ENCODE measurements at regions not wholly inside any gene's neighbourhood (a gene's known extent, or its start where the extent isn't known, plus 50 kb on each side); places are given as distances from the start of the nearest gene placed in this dataset.

GRCh38 chr14:84195514-84195913 lies 1334.4 kb upstream of the FLRT2 start:
- no peak for DNase-seq (ENCODE audit: low read depth)

GRCh38 chr14:84197704-84198103 lies 1332.2 kb upstream of the FLRT2 start:
- DNase-seq (ENCODE audit: low read depth): no peak

GRCh38 chr14:84202486-84202885 lies 1327.5 kb upstream of the FLRT2 start:
- DNase-seq (ENCODE audit: low read depth): no peak

- DNase-seq (ENCODE audit: low read depth): no peak
Observed at GRCh38 chr14:84203896-84204295, 1326.0 kb upstream of the FLRT2 start.

GRCh38 chr14:84208451-84208850 lies 1321.5 kb upstream of the FLRT2 start:
- no peak for DNase-seq (ENCODE audit: low read depth)

GRCh38 chr14:84209031-84209430 lies 1320.9 kb upstream of the FLRT2 start:
- DNase-seq (ENCODE audit: low read depth): no peak

GRCh38 chr14:84217066-84217465 lies 1312.9 kb upstream of the FLRT2 start:
- DNase-seq (ENCODE audit: low read depth): no peak

GRCh38 chr14:84225268-84225667 lies 1304.7 kb upstream of the FLRT2 start:
- DNase-seq (ENCODE audit: low read depth): no peak

- no peak for DNase-seq (ENCODE audit: low read depth)
Observed at GRCh38 chr14:84228702-84229101, 1301.2 kb upstream of the FLRT2 start.

- DNase-seq (ENCODE audit: low read depth): no peak
Observed at GRCh38 chr14:84234281-84234680, 1295.7 kb upstream of the FLRT2 start.

GRCh38 chr14:84236290-84236689 lies 1293.7 kb upstream of the FLRT2 start:
- no peak for DNase-seq (ENCODE audit: low read depth)

- no peak for DNase-seq (ENCODE audit: low read depth)
Observed at GRCh38 chr14:84237881-84238280, 1292.1 kb upstream of the FLRT2 start.

- no peak for DNase-seq (ENCODE audit: low read depth)
Observed at GRCh38 chr14:84247693-84248092, 1282.3 kb upstream of the FLRT2 start.

- no peak for DNase-seq (ENCODE audit: low read depth)
Observed at GRCh38 chr14:84250893-84251292, 1279.1 kb upstream of the FLRT2 start.

- DNase-seq (ENCODE audit: low read depth): no peak
Observed at GRCh38 chr14:84251411-84252115, 1278.4 kb upstream of the FLRT2 start.

- DNase-seq (ENCODE audit: low read depth): no peak
Observed at GRCh38 chr14:84252706-84253105, 1277.2 kb upstream of the FLRT2 start.

- DNase-seq (ENCODE audit: low read depth): no peak
Observed at GRCh38 chr14:84253326-84253725, 1276.6 kb upstream of the FLRT2 start.

GRCh38 chr14:84254290-84254689 lies 1275.7 kb upstream of the FLRT2 start:
- DNase-seq (ENCODE audit: low read depth): no peak

GRCh38 chr14:84262932-84263331 lies 1267.0 kb upstream of the FLRT2 start:
- DNase-seq (ENCODE audit: low read depth): no peak

- no peak for DNase-seq (ENCODE audit: low read depth)
Observed at GRCh38 chr14:84272290-84272721, 1257.6 kb upstream of the FLRT2 start.

- no peak for DNase-seq (ENCODE audit: low read depth)
Observed at GRCh38 chr14:84273181-84273580, 1256.8 kb upstream of the FLRT2 start.

- DNase-seq (ENCODE audit: low read depth): no peak
Observed at GRCh38 chr14:84282618-84283017, 1247.3 kb upstream of the FLRT2 start.

GRCh38 chr14:84288781-84289180 lies 1241.2 kb upstream of the FLRT2 start:
- DNase-seq (ENCODE audit: low read depth): no peak

- no peak for DNase-seq (ENCODE audit: low read depth)
Observed at GRCh38 chr14:84298663-84299195, 1231.2 kb upstream of the FLRT2 start.

Measured in GM04503 (cell line).